Lung (tissue), 11 donors: ENCODE measurements at regions not wholly inside any gene's neighbourhood (a gene's known extent, or its start where the extent isn't known, plus 50 kb on each side); places are given as distances from the start of the nearest gene placed in this dataset.

Experiments used
- ATAC-seq: fragments of 200-7000 bp; cut with Tn5 transposase; one replicate; pipeline ENCODE4 v1.9.1; 2020; ENCODE audit warnings: moderate number of reproducible peaks; ENCODE audit not compliant: insufficient read depth, low FRiP score
- DNase-seq, 3 donors: peaks; one replicate each; pipeline ENCODE4 v3.0.0-alpha.2; 2013 to 2017
- H3K27ac ChIP-seq, 2 donors: one replicate each; pipeline ENCODE4 v1.5.1; 2013; ENCODE audit warnings: mild to moderate bottlenecking in 2 of 2, moderate library complexity in 2 of 2, control low read depth in 1 of 2, inconsistent platforms in 1 of 2, low read depth in 1 of 2, low read length in 1 of 2
- H3K27me3 ChIP-seq, 3 donors: one replicate each; pipeline ENCODE4 v1.5.1; 2013; ENCODE audit warnings: low read length in 2 of 3; ENCODE audit not compliant: control insufficient read depth in 3 of 3, insufficient read depth in 3 of 3
- H3K36me3 ChIP-seq, 4 donors: one replicate each; pipeline ENCODE4 v1.5.1; 2013; ENCODE audit warnings: low read length in 4 of 4, mild to moderate bottlenecking in 1 of 4, moderate library complexity in 1 of 4; ENCODE audit not compliant: control insufficient read depth in 4 of 4, insufficient read depth in 4 of 4
- H3K4me1 ChIP-seq, 5 donors: one replicate each; pipeline ENCODE4 v1.5.1; 2013; ENCODE audit warnings: low read length in 5 of 5, mild to moderate bottlenecking in 2 of 5, moderate library complexity in 1 of 5; ENCODE audit not compliant: control insufficient read depth in 5 of 5, insufficient read depth in 5 of 5
- H3K4me3 ChIP-seq: one replicate; pipeline ENCODE4 v1.5.1; 2013; ENCODE audit warnings: mild to moderate bottlenecking, control low read depth, moderate library complexity
- H3K9ac ChIP-seq, 2 donors: one replicate each; pipeline ENCODE4 v1.5.1; 2013; ENCODE audit warnings: low read length in 2 of 2, control low read depth in 1 of 2; ENCODE audit not compliant: insufficient read depth in 1 of 2
- H3K9me3 ChIP-seq, 4 donors: one replicate each; pipeline ENCODE4 v1.5.1; 2013; ENCODE audit warnings: low read length in 3 of 4, mild to moderate bottlenecking in 1 of 4, moderate library complexity in 1 of 4; ENCODE audit not compliant: control insufficient read depth in 4 of 4, insufficient read depth in 3 of 4
- WGBS, 2 donors: extraction: QIAGEN DNeasy Blood & Tissue Kit; methylation state at CpG; one replicate each; pipeline ENCODE4 v1.1.7; 2013; 5-methylcytosine and 5-hydroxymethylcytosine counted together
- TF ChIP-seq, protein P1 (sequence below): IDR thresholded peaks from 2 replicates; pipeline ENCODE4 v1.5.1; 2012; ENCODE audit warnings: mild to moderate bottlenecking; ENCODE audit errors: control extremely low read depth, extremely low read depth
- donor health status: control.
- donor health status: control.
- donor health status: Bipolar disorder and iron deficiency.
- donor health status: healthy.
- donor health status: DM: yes; HTN: yes; CAD: no.

DNA sequence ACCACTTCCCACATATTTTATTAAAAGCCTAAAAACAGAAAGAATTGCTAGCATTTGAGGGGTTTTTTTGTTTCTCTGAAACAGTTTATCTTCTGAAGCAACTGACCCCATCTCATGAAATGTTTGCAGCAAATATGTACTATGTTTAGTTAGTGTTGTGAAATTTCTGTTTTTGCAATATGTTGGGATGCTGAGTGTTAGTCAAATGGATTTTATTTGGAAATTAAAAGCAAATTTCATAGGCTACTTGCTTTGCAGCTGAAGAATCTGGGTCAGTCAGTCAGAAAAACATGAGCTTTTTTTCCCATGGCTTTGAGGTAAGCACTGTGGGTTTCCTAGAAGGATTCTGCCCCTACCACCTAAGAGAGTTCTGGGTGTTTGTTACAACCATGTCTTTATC lies 184.9 kb upstream of the DKK2 start:
- Histone ChIP-seq H3K27me3 (no peaks in the 10 kb centered on the region), H3K9me3 (no peaks in the 10 kb centered on the region), H3K9ac (no peak overlapping the region), H3K27ac (no peak overlapping the region), H3K4me3 (no peak overlapping the region), H3K36me3 (no peaks in the 10 kb centered on the region), H3K4me1 (no peaks in the 10 kb centered on the region)
- no peak for ATAC-seq
- TF ChIP-seq, protein P1, sequence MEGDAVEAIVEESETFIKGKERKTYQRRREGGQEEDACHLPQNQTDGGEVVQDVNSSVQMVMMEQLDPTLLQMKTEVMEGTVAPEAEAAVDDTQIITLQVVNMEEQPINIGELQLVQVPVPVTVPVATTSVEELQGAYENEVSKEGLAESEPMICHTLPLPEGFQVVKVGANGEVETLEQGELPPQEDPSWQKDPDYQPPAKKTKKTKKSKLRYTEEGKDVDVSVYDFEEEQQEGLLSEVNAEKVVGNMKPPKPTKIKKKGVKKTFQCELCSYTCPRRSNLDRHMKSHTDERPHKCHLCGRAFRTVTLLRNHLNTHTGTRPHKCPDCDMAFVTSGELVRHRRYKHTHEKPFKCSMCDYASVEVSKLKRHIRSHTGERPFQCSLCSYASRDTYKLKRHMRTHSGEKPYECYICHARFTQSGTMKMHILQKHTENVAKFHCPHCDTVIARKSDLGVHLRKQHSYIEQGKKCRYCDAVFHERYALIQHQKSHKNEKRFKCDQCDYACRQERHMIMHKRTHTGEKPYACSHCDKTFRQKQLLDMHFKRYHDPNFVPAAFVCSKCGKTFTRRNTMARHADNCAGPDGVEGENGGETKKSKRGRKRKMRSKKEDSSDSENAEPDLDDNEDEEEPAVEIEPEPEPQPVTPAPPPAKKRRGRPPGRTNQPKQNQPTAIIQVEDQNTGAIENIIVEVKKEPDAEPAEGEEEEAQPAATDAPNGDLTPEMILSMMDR: no peak
- peak in 1 of 3 donors; percentile 50 for DNase-seq

DNA sequence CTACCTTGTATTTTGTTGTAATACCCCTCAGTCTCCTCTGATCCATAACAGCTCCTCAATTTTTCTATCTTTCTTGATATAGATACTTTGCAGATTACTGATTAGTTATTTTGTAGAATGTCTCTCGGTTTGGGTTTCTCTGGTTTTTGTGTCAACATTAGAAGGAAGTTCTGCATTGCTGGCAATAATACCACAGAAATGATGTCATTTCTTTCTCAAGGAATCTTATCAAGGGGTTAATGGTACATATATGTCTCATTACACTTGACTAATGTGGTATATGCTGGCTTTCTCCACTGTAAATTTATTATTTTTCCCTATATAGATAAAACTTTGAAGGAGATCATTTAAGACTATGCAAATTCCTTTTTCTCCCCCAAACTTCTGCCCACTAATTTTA lies 183.6 kb upstream of the DKK2 start:
- no peak for ATAC-seq
- TF ChIP-seq, protein P1: no peak
- no peaks in the 10 kb centered on the region for H3K27me3 ChIP-seq
- H3K9me3 ChIP-seq: no peaks in the 10 kb centered on the region
- H3K36me3 ChIP-seq: no peaks in the 10 kb centered on the region
- no peak overlapping the region for H3K9ac ChIP-seq
- H3K27ac ChIP-seq: no peak overlapping the region
- DNase-seq: no peak
- no peak overlapping the region for H3K4me3 ChIP-seq
- 61 to 74% methylated on average over 1 of the region's 1 CpG for WGBS, 2 donors
- no peaks in the 10 kb centered on the region for H3K4me1 ChIP-seq

DNA sequence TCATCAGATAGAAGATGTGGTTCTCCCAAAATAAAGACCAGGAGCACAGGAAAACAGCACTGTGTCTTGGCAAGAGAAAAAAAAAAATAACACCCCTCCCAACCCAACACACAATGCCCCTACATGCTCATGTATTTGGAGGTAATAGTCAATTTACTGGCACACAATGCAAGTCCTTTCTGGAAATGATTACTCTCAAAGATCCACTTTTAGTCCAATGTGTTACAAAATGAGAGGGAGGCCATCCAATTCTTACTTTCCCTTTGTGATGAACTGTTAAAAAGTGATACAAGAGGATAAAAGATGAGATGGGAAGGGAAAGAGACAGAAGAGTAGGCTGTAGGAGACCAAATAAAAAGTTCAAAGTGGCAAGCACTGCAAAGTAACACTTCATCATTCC lies 180.3 kb upstream of the DKK2 start:
- Histone ChIP-seq H3K4me3 (no peak overlapping the region), H3K36me3 (no peaks in the 10 kb centered on the region), H3K9me3 (no peaks in the 10 kb centered on the region), H3K27me3 (no peaks in the 10 kb centered on the region), H3K9ac (no peak overlapping the region), H3K27ac (no peak overlapping the region), H3K4me1 (no peaks in the 10 kb centered on the region)
- DNase-seq (no peak), ATAC-seq (no peak)
- TF ChIP-seq, protein P1: no peak

DNA sequence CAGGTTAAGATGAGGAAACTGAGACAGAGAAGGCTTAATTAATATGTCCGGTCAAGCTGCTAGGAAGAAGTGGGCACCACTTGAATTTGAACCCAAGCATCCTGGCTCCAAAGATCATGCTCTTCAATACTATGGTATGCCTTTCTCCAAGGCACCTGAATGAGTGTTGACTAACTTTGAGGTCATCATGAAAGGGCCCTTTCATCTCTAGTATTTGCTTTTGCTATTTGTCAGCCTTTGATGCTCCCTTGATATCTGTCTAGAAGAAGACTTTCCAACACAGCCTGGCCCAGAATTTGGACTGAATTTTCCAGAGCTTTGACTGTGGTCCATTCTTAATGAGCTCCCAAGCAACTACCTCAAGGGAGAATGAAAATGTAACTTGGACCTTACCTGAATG lies 179.1 kb upstream of the DKK2 start:
- H3K9ac ChIP-seq: no peak overlapping the region
- no peaks in the 10 kb centered on the region for H3K9me3 ChIP-seq
- no peaks in the 10 kb centered on the region for H3K4me1 ChIP-seq
- no peak overlapping the region for H3K27ac ChIP-seq
- no peak overlapping the region for H3K4me3 ChIP-seq
- WGBS, 2 donors: 86 to 93% methylated on average over 1 of the region's 1 CpG
- no peaks in the 10 kb centered on the region for H3K27me3 ChIP-seq
- ATAC-seq (no peak), DNase-seq (no peak)
- TF ChIP-seq, protein P1: no peak
- H3K36me3 ChIP-seq: no peaks in the 10 kb centered on the region
